HG03159 (cell line): ENCODE measurements at regions not wholly inside any gene's neighbourhood (a gene's known extent, or its start where the extent isn't known, plus 50 kb on each side); places are given as distances from the start of the nearest gene placed in this dataset.

Experiments used
- ATAC-seq: cut with Tn5 transposase; IDR thresholded peaks from one replicate; pipeline ENCODE4 v1.9.1; 2021; ENCODE audit warnings: mild to moderate bottlenecking, moderate library complexity; ENCODE audit not compliant: unreplicated experiment

- ATAC-seq, result no peak
Measured at GRCh38 chr13:73859841-73860240, 274.4 kb downstream of the KLF12 start.

DNA sequence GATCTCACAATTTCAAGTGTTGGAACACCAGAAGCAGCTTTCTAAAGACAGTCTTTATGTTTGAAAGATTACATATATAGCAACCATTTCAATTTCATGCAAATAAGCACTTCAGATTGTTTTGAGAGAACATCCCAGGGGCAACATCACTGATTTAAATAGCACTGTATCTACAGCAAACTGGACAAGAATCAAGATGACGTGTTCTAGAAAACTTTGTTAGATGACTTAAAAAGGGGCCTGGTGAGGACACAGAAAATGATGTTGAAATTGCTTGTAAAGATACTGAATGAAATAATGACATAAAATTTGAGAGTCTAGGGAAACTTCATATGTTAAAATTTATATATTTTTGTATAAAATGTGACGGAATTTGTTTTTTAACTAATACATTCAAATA, 277.1 kb downstream of the KLF12 start:
- ATAC-seq, result no peak

DNA sequence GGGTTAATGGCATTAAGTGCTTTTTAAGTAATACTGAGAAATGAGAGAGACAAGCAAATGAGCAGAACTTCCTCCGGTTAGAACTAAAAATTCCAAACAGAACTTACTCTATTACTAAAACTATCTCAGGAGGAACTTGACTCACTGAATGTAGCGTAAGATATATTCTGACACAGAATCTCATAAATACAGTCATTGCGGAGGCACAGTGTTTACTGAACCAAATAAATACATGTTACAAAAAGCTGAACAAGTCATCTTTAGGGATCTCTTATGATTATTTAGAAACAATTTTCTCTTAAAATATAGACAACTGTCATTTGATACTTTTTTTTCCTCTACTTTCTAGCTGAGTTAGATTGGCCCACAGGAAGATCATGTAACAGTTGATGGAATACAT, 283.1 kb downstream of the KLF12 start:
- no peak for ATAC-seq

GRCh38 chr13:73850104-73850873, 283.9 kb downstream of the KLF12 start:
- ATAC-seq, result no peak

GRCh38 chr13:73849292-73849691, 284.9 kb downstream of the KLF12 start:
- no peak for ATAC-seq

DNA sequence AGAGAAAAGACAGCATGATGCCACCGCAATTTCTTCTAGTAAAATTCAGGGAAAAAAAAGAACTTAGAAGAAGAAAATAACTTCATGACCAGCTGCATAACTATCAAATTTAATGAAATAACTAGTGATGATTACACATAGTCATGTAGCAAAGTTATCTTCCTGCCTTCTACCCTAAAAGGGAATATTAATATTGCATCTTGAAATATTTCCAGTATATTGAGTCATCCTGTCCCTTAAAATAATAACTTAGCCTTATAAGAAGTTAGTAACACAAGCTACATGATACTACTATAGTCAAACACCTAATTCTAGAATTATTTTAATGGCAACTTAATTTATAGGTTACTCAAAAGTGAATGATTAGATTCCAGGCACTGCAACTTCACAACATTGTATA, 289.2 kb downstream of the KLF12 start:
- no peak for ATAC-seq

- no peak for ATAC-seq
Measured at GRCh38 chr13:73842626-73843025, 291.6 kb downstream of the KLF12 start.

- ATAC-seq, result no peak
Measured at GRCh38 chr13:73842184-73842583, 292.0 kb downstream of the KLF12 start.

- ATAC-seq, result no peak
Measured at GRCh38 chr13:73837147-73837546, 297.1 kb downstream of the KLF12 start.

- ATAC-seq, result no peak
Measured at GRCh38 chr13:73835138-73835721, 299.0 kb downstream of the KLF12 start.

DNA sequence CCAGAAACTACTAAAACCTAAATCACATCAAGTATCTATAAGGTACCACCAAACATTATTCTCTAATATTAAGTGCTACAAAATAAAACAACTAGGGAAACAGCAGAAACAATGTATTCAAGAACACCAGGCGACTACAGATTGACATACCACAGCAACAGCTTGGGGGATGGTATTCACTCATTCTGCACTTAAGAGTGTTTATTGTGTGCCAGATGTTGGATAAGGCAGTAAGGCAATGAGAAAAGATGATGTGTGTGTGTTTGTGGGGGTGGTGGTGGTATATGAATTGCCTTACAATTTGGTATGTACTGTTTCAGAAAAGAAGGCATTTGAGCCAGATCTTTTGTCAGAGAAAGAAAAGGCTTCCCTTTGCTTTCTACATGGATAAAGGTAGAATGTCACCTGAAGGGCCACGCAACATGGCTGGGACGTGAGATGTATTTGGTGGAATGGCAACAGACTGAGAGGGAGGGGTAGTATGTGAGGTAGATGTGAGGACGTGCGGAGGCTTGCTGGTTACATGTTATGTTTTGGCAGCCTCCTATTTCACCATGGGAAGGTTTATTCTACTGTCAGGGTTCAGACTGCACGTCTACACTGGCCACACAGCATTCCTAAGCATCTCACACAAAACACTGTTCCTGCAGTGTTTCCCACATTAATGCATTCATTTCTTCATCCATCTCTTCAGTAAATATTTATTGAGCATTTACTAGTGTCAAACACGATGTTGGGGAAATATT, 300.7 kb downstream of the KLF12 start:
- no peak for ATAC-seq

DNA sequence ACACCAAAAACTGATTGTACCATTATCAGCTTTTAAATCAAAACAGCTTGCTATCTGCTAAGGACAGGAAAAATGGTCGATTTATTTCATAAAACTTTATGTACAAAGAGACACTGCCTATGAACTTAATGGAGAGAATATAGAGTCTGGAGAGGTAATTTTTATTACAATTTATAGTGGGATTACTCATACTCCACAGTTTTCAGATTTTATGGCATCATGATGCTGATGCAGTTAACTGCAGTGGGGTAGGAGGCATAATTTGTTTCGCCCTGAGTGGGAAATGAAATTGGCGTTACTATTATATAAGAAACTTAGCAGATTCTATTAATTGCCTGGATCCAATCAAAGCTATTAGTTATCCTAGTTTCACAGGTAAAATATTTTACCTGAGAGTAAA, 301.4 kb downstream of the KLF12 start:
- ATAC-seq, result no peak

DNA sequence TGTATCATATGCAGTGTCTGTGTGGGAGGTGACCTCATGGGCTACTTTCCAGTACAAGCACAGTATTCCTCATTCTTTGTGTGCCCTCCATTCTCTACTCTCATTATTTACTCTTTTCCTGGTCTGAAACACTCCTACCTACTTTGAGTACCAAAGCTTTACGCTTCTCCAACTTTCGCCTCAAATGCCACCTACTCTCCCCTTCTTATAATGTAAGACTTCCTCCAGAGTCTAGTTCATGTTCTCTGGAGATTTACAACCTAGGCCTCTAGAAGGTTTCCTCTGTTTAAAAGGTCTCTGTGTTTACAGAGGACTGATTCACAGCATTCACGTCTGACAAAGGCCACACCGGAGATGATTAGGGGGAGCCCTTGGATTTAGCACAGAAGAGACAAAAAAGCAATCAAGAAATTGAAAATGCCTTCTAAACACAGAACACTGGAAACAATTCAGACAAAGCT, 302.0 kb downstream of the KLF12 start:
- ATAC-seq, result no peak

- no peak for ATAC-seq
Measured at GRCh38 chr13:73829416-73829815, 304.8 kb downstream of the KLF12 start.

DNA sequence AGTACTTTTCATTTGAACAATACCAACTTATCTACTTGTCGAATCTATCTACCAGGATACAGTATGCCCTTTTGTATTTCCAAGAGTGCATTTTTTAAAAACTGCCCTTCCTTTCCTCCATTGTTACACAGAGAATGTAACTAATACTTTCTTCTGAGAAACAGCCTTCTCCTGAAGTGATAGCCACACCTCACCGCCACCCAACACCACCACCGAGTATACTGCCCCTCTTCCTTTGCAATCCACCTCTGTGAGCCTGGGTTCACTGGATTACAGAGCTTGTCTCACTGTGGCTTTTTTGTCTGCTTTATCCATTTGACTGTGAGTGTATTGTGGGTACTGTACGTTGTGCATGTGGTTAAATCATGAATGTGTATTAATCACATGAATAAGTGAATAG, 305.4 kb downstream of the KLF12 start:
- no peak for ATAC-seq

DNA sequence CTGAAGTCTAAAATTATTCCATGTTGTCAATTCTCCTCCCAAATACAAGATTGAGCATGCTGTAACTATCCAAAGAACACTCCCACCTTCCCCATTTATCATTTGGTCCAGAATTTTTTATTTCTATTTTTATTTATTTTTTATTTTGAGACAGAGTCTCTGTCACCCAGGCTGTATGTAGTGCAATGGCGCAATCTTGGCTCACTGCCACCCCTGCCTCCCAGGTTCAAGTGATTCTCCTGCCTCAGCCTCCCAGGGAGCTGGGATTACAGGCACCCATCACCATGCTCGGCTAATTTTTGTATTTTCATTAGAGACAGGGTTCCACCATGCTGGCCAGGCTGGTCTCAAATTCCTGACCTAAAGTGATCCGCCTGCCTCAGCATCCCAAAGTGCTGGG, 306.8 kb downstream of the KLF12 start:
- ATAC-seq, result no peak

- ATAC-seq, result no peak
Measured at GRCh38 chr13:73825143-73825542, 309.1 kb downstream of the KLF12 start.

DNA sequence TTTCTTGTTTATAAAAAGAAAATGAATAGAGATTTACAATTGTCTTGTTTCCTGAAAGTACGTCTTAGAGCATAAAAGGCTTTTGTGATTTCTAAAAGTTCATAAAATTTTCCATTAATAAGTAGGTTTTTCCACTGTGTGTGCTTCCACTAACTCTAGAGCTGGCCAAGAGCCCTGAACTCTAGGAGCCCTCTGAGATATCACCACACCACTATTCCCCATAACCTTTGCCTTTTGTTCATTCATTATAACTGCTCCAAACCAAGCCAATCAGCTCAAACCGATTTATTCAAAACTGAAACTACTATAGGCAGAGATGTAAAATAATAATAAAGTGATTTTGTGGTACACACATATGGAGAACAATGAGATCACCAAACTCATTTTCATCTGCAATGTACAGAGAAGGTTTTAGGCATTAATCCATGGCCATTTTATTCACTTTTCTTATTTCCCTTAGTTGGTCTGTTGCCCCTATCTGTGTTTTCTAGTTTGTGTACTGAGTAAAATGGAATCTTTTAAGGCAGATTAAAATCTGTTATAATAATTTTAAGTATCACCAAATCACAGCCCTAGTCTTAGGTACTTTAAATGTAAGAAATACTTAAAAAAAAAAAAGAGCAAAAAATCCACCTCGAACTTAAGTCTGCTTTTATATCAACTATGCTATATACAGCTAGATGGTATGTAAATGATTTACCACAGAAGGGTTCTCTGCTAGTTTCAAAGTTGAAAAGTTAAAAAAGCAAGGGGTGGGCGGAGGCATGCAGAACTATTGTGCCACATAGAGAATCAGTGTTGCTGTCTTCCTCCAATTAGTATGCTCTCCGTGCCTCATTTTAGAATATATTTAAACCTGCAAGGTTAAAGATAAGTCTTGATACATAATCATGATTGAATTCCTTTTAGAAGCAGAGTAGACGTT, 311.3 kb downstream of the KLF12 start:
- ATAC-seq, result no peak

GRCh38 chr13:73820688-73821087, 313.5 kb downstream of the KLF12 start:
- ATAC-seq, result no peak

DNA sequence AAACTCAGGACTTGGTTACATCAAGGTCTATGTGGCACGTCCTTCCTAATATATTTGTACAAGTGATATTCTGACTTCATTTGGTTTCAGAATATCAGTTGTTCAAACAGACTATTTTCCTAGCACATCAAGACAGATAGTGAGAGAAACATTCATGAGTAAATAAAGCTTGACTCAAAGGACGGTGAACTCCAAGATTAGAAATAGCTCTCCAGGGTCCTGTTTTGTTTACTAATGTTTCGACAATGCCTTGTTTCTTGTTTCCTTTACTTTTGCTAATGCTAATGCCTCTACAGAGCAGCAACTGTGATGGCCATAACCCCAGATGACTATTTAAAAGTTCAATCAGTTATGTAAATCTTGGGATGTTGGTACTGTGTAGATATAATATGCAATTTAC, 313.9 kb downstream of the KLF12 start:
- ATAC-seq, result no peak

DNA sequence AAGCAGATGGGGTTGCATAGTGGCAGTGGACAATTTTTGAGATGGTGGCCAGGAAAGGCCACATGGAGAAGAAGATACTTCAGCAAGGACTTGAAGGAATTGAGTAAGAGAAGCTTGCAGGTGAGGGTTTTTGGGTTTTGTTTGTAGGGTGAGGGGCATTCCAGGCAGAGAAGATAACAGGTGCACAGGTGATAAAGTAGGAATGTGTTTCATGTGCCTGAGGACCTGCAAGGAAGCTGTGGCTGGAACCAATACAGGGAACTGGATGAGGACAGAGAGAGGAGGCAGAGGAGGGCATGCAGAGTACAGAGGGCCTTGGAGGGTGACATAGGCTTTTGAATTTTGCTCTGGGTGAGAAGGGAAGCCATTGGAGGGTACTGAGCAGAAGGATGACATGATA, 314.5 kb downstream of the KLF12 start:
- no peak for ATAC-seq
